ENCODE measurements at regions not wholly inside any gene's neighbourhood (a gene's known extent, or its start where the extent isn't known, plus 50 kb on each side); places are given as distances from the start of the nearest gene placed in this dataset.

GRCh38 chr2:6290217-6291015, 575.3 kb downstream of the CMPK2 start:
- no peak overlapping the region for H3K4me3 ChIP-seq (ENCODE audit: low read length)
- no peak for TF ChIP-seq CTCF (conservative IDR thresholded peaks at IDR 0.05; ENCODE audit: low read depth, low read length)
- DNase-seq (ENCODE audit: low read depth) = no peak

- no peak for DNase-seq (ENCODE audit: low read depth)
- no peak overlapping the region for H3K4me3 ChIP-seq (ENCODE audit: low read length)
- no peak for TF ChIP-seq CTCF (conservative IDR thresholded peaks at IDR 0.05; ENCODE audit: low read depth, low read length)
Measured at GRCh38 chr2:6294791-6295190, 570.9 kb downstream of the CMPK2 start.

- no peak for TF ChIP-seq CTCF (conservative IDR thresholded peaks at IDR 0.05; ENCODE audit: low read depth, low read length)
- H3K4me3 ChIP-seq (ENCODE audit: low read length) = no peak overlapping the region
- DNase-seq (ENCODE audit: low read depth) = no peak
Measured at GRCh38 chr2:6297238-6297637, 568.5 kb downstream of the CMPK2 start.

- no peak for DNase-seq (ENCODE audit: low read depth)
Measured at GRCh38 chr2:6301426-6301825, 564.3 kb downstream of the CMPK2 start.

GRCh38 chr2:6308986-6309385, 556.7 kb downstream of the CMPK2 start:
- no peak for DNase-seq (ENCODE audit: low read depth)
- TF ChIP-seq CTCF (conservative IDR thresholded peaks at IDR 0.05; ENCODE audit: low read depth, low read length) = no peak
- H3K4me3 ChIP-seq (ENCODE audit: low read length) = no peak overlapping the region

More at GRCh38 chr2:6301426-6301825, 564.3 kb downstream of the CMPK2 start:
- no peak for TF ChIP-seq CTCF (conservative IDR thresholded peaks at IDR 0.05; ENCODE audit: low read depth, low read length)
- no peak overlapping the region for H3K4me3 ChIP-seq (ENCODE audit: low read length)

GRCh38 chr2:6309415-6310255, 556.1 kb downstream of the CMPK2 start:
- no peak for DNase-seq (ENCODE audit: low read depth)
- no peak overlapping the region for H3K4me3 ChIP-seq (ENCODE audit: low read length)
- no peak for TF ChIP-seq CTCF (conservative IDR thresholded peaks at IDR 0.05; ENCODE audit: low read depth, low read length)

All from retinal pigment epithelial cell (primary cell).